ENCODE measurements at regions not wholly inside any gene's neighbourhood (a gene's known extent, or its start where the extent isn't known, plus 50 kb on each side); places are given as distances from the start of the nearest gene placed in this dataset.

GRCh38 chr1:69313118-69313517 is 254.6 kb upstream of the LRRC7 start:
- Histone ChIP-seq H3K36me3 (no peaks in the 10 kb centered on the region), H3K4me1 (no peaks in the 10 kb centered on the region), H3K4me3 (no peak overlapping the region), H3K27ac (no peak overlapping the region), H3K27me3 (no peaks in the 10 kb centered on the region), H3K9me3 (no peaks in the 10 kb centered on the region)
- DNase-seq = no peak
- TF ChIP-seq POLR2A (IDR thresholded peaks at IDR 0.05) (no peak), CTCF (IDR thresholded peaks at IDR 0.05) (no peak)

- H3K4me3 ChIP-seq = no peak overlapping the region
- DNase-seq = no peak
- no peaks in the 10 kb centered on the region for H3K27me3 ChIP-seq
- no peak for TF ChIP-seq POLR2A (IDR thresholded peaks at IDR 0.05)
- no peak for TF ChIP-seq CTCF (IDR thresholded peaks at IDR 0.05)
- H3K9me3 ChIP-seq = no peaks in the 10 kb centered on the region
- no peaks in the 10 kb centered on the region for H3K36me3 ChIP-seq
- no peaks in the 10 kb centered on the region for H3K4me1 ChIP-seq
- H3K27ac ChIP-seq = no peak overlapping the region
Measured at GRCh38 chr1:69315416-69315815, 252.3 kb upstream of the LRRC7 start.

GRCh38 chr1:69315823-69316222 is 251.9 kb upstream of the LRRC7 start:
- no peaks in the 10 kb centered on the region for H3K9me3 ChIP-seq
- no peak overlapping the region for H3K27ac ChIP-seq
- H3K4me3 ChIP-seq = no peak overlapping the region
- TF ChIP-seq CTCF (IDR thresholded peaks at IDR 0.05) = no peak
- TF ChIP-seq POLR2A (IDR thresholded peaks at IDR 0.05) = no peak
- no peaks in the 10 kb centered on the region for H3K4me1 ChIP-seq
- no peaks in the 10 kb centered on the region for H3K36me3 ChIP-seq
- no peak for DNase-seq
- no peaks in the 10 kb centered on the region for H3K27me3 ChIP-seq

DNA sequence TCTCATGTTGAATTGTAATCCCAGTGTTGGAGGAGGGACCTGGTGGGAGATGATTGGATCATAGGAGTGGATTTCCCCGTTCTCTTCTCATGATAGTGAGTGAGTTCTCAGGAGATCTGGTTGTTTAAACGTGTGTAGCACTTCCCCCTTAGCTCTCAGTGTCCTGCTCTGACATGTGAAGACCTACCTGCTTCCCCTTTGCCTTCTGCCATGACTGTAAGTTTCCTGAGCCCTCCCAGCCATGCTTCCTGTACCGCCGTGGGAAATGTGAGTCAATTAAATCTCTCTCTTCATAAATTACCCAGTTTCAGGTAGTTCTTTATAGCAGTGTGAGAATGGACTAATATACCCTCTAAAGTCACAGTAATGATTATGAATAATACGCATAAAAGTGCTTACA is 248.4 kb upstream of the LRRC7 start:
- Histone ChIP-seq H3K36me3 (no peaks in the 10 kb centered on the region), H3K27me3 (no peaks in the 10 kb centered on the region), H3K27ac (no peak overlapping the region), H3K4me1 (no peaks in the 10 kb centered on the region), H3K9me3 (no peaks in the 10 kb centered on the region), H3K4me3 (no peak overlapping the region)
- no peak for DNase-seq
- TF ChIP-seq POLR2A (IDR thresholded peaks at IDR 0.05) (no peak), CTCF (IDR thresholded peaks at IDR 0.05) (no peak)

DNA sequence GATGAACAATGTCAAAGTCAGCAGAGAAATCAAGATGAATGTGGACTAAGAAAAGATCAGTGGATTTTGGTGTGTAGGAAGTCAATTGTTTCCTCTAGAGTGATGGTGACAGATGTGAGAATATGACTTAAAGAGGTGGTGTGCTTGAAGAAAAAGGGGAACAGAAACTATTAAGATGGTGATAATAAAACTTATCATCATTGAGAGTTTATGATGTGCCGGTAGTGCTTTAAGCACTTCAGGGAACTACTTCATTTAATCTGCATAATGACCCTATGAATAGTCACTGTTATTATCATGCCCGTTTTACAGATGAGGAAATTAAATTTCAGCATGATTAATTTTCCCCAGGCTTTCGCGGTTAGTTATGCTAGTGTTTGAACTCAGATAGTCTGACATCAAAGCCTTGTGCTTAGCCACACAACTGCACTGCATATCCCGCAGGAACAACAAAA is 246.9 kb upstream of the LRRC7 start:
- H3K36me3 ChIP-seq = no peaks in the 10 kb centered on the region
- H3K27ac ChIP-seq = no peak overlapping the region
- no peaks in the 10 kb centered on the region for H3K9me3 ChIP-seq
- TF ChIP-seq CTCF (IDR thresholded peaks at IDR 0.05) (no peak), POLR2A (IDR thresholded peaks at IDR 0.05) (no peak)
- no peaks in the 10 kb centered on the region for H3K4me1 ChIP-seq
- no peak overlapping the region for H3K4me3 ChIP-seq
- no peak for DNase-seq
- H3K27me3 ChIP-seq = no peaks in the 10 kb centered on the region

DNA sequence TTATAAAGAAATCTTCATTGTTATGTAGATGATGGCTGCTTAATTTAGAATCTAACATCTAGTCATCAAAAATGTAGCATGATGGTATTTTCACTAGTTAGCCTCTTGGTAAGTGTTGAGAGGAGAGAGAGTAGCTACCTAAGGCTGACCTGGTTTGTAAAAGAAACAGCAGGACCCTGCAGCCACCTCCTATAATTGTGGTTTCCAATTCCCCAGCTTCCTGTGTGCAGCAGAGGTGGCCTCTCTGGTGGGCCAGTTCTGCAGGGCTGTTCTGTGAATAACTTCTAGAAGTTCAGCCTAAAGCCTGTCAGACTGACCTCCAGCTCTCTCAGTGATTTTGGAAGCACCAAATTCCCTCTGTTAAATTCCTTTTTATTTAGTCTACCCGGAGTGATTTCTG is 246.4 kb upstream of the LRRC7 start:
- Histone ChIP-seq H3K27ac (no peak overlapping the region), H3K4me1 (no peaks in the 10 kb centered on the region), H3K9me3 (no peaks in the 10 kb centered on the region), H3K4me3 (no peak overlapping the region), H3K27me3 (no peaks in the 10 kb centered on the region), H3K36me3 (no peaks in the 10 kb centered on the region)
- no peak for DNase-seq
- no peak for TF ChIP-seq POLR2A (IDR thresholded peaks at IDR 0.05)
- TF ChIP-seq CTCF (IDR thresholded peaks at IDR 0.05) = no peak
